ENCODE measurements at regions not wholly inside any gene's neighbourhood (a gene's known extent, or its start where the extent isn't known, plus 50 kb on each side); places are given as distances from the start of the nearest gene placed in this dataset.
"Not testable (repeated sequence)": the region's sequence is repeated elsewhere in the genome, so short reads cannot be mapped to it uniquely, and the experiment has no call there.

GRCh38 chr2:89026296-89026695 is 334.8 kb downstream of the RPIA start:
- DNase-seq: not testable (repeated sequence)

- not testable (repeated sequence) for DNase-seq
These were observed 335.6 kb downstream of the RPIA start for GRCh38 chr2:89027115-89027514.

GRCh38 chr2:89027536-89027935 is 336.1 kb downstream of the RPIA start:
- DNase-seq: not testable (repeated sequence)

GRCh38 chr2:89029257-89029656 is 337.8 kb downstream of the RPIA start:
- not testable (repeated sequence) for DNase-seq

- not testable (repeated sequence) for DNase-seq
These were observed 356.9 kb downstream of the RPIA start for GRCh38 chr2:89048138-89049066.

GRCh38 chr2:89058616-89059015 is 367.1 kb downstream of the RPIA start:
- not testable (repeated sequence) for DNase-seq

GRCh38 chr2:89061174-89061573 is 369.7 kb downstream of the RPIA start:
- not testable (repeated sequence) for DNase-seq

GRCh38 chr2:89076771-89077170 is 385.3 kb downstream of the RPIA start:
- DNase-seq: not testable (repeated sequence)

- DNase-seq: not testable (repeated sequence)
These were observed 401.4 kb downstream of the RPIA start for GRCh38 chr2:89092911-89093310.

GRCh38 chr2:89095060-89095459 is 403.6 kb downstream of the RPIA start:
- not testable (repeated sequence) for DNase-seq

- not testable (repeated sequence) for DNase-seq
These were observed 411.1 kb downstream of the RPIA start for GRCh38 chr2:89102587-89102986.

- DNase-seq: not testable (repeated sequence)
These were observed 415.0 kb downstream of the RPIA start for GRCh38 chr2:89106369-89107019.

- DNase-seq: not testable (repeated sequence)
These were observed 421.0 kb downstream of the RPIA start for GRCh38 chr2:89112434-89112833.

GRCh38 chr2:89113286-89113685 is 421.8 kb downstream of the RPIA start:
- DNase-seq: not testable (repeated sequence)

GRCh38 chr2:89129440-89129839 is 438.0 kb downstream of the RPIA start:
- DNase-seq: not testable (repeated sequence)

GRCh38 chr2:89130665-89131308 is 439.3 kb downstream of the RPIA start:
- not testable (repeated sequence) for DNase-seq

- not testable (repeated sequence) for DNase-seq
These were observed 451.5 kb downstream of the RPIA start for GRCh38 chr2:89142959-89143358.

- not testable (repeated sequence) for DNase-seq
These were observed 453.9 kb downstream of the RPIA start for GRCh38 chr2:89145342-89145741.

- not testable (repeated sequence) for DNase-seq
These were observed 456.8 kb downstream of the RPIA start for GRCh38 chr2:89148256-89148655.

- not testable (repeated sequence) for DNase-seq
These were observed 460.2 kb downstream of the RPIA start for GRCh38 chr2:89151699-89152098.

GRCh38 chr2:89152501-89152900 is 461.0 kb downstream of the RPIA start:
- DNase-seq: not testable (repeated sequence)

- DNase-seq: not testable (repeated sequence)
These were observed 461.7 kb downstream of the RPIA start for GRCh38 chr2:89153210-89153609.

GRCh38 chr2:89154247-89154682 is 462.8 kb downstream of the RPIA start:
- DNase-seq: not testable (repeated sequence)

Data from DMS153 (cell line).